K562 (cell line): ENCODE measurements at regions not wholly inside any gene's neighbourhood (a gene's known extent, or its start where the extent isn't known, plus 50 kb on each side); places are given as distances from the start of the nearest gene placed in this dataset.

Experiments
- CBX3 ChIP-seq, 2 experiments: IDR thresholded peaks; 1 replicate in 1 of 2; 2 replicates in 1 of 2; pipeline ENCODE4 v1.6.1; 2012; ENCODE audit warnings: inconsistent platforms in 2 of 2, low read length in 2 of 2, borderline replicate concordance in 1 of 2, control low read depth in 1 of 2
- CREB1 ChIP-seq, 2 experiments: sonication (generic) in 1 of 2; formaldehyde crosslinking in 1 of 2; IDR thresholded peaks; 2 replicates each; pipeline versions ENCODE4 v1.6.1 to v1.8.0; 2012 to 2022; ENCODE audit warnings: inconsistent platforms in 1 of 2, mild to moderate bottlenecking in 1 of 2, missing genetic modification reagents in 1 of 2, moderate library complexity in 1 of 2
- EZH2 ChIP-seq: IDR thresholded peaks from 2 replicates; pipeline ENCODE4 v1.6.1; 2012; ENCODE audit warnings: low read depth, mild to moderate bottlenecking, inconsistent platforms, low read length, borderline replicate concordance
- FOXJ2 ChIP-seq: fragments of 200-800 bp; sonication (Bioruptor generic); IDR thresholded peaks from 2 replicates; pipeline ENCODE4 v1.6.1; 2016; ENCODE audit warnings: missing genetic modification characterization, missing compliant biosample characterization
- PCBP2 ChIP-seq: fragments of 200-400 bp; formaldehyde crosslinking; IDR thresholded peaks from 2 replicates; pipeline ENCODE4 v1.6.1; 2018; ENCODE audit warnings: low read length, low read depth, mild to moderate bottlenecking, moderate library complexity; ENCODE audit not compliant: poor library complexity, severe bottlenecking
- ZNF3 ChIP-seq: fragments of 250-450 bp; sonication (Bioruptor Pico); IDR thresholded peaks from 2 replicates; pipeline ENCODE4 v1.5.0; 2021; ENCODE audit warnings: mild to moderate bottlenecking, moderate library complexity
- TF ChIP-seq, protein P1 (sequence below), 3 experiments: IDR thresholded peaks in 2 of 3; conservative IDR thresholded peaks in 1 of 3; 2 replicates each; pipeline ENCODE4 v1.5.1; 2011 to 2012; ENCODE audit warnings: low read length in 3 of 3, mild to moderate bottlenecking in 3 of 3, control low read depth in 2 of 3, improper control_type of control experiment in 1 of 3, inconsistent platforms in 1 of 3, low read depth in 1 of 3, mixed read lengths in 1 of 3, moderate library complexity in 1 of 3; ENCODE audit not compliant: insufficient read depth in 2 of 3
- TF ChIP-seq, protein P2 (sequence below): sonication (generic); formaldehyde crosslinking; IDR thresholded peaks from 2 replicates; pipeline ENCODE4 v1.8.0; 2022; ENCODE audit warnings: mild to moderate bottlenecking, missing genetic modification reagents
- TF ChIP-seq, protein P3 (sequence below): conservative IDR thresholded peaks from 2 replicates; pipeline ENCODE4 v1.6.1; 2011; ENCODE audit warnings: low read depth, mild to moderate bottlenecking, low read length; ENCODE audit not compliant: control insufficient read depth

DNA sequence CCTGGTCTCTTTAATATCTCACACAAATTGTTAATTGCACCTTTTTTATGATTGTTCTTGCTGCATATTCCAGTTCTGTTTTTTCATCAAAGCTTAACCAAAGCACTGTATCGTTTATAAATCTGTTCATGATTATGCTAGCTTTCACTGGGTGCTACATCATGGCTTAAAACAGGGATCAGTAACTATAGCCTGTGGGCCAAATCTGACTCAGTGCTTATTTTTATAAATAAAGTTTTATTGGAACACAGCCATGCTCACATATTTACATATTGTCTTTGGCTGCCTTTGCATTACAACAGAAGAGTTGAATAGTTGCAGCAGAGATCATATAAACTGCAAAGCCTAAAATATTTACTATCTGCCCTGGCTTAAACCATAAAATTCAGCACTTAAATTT is 183.4 kb upstream of the NRXN3 start:
- TF ChIP-seq, protein P1, sequence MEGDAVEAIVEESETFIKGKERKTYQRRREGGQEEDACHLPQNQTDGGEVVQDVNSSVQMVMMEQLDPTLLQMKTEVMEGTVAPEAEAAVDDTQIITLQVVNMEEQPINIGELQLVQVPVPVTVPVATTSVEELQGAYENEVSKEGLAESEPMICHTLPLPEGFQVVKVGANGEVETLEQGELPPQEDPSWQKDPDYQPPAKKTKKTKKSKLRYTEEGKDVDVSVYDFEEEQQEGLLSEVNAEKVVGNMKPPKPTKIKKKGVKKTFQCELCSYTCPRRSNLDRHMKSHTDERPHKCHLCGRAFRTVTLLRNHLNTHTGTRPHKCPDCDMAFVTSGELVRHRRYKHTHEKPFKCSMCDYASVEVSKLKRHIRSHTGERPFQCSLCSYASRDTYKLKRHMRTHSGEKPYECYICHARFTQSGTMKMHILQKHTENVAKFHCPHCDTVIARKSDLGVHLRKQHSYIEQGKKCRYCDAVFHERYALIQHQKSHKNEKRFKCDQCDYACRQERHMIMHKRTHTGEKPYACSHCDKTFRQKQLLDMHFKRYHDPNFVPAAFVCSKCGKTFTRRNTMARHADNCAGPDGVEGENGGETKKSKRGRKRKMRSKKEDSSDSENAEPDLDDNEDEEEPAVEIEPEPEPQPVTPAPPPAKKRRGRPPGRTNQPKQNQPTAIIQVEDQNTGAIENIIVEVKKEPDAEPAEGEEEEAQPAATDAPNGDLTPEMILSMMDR (IDR thresholded peaks at IDR 0.05 in 2 of 3, conservative IDR thresholded peaks at IDR 0.05 in 1 of 3; ENCODE audit: insufficient read depth in 2 of 3, low read depth in 1 of 3, low read length in 3 of 3): no peak
- TF ChIP-seq, protein P2, sequence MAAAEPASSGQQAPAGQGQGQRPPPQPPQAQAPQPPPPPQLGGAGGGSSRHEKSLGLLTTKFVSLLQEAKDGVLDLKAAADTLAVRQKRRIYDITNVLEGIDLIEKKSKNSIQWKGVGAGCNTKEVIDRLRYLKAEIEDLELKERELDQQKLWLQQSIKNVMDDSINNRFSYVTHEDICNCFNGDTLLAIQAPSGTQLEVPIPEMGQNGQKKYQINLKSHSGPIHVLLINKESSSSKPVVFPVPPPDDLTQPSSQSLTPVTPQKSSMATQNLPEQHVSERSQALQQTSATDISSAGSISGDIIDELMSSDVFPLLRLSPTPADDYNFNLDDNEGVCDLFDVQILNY (CRISPR knock-in tag): no peak
- TF ChIP-seq, protein P3, sequence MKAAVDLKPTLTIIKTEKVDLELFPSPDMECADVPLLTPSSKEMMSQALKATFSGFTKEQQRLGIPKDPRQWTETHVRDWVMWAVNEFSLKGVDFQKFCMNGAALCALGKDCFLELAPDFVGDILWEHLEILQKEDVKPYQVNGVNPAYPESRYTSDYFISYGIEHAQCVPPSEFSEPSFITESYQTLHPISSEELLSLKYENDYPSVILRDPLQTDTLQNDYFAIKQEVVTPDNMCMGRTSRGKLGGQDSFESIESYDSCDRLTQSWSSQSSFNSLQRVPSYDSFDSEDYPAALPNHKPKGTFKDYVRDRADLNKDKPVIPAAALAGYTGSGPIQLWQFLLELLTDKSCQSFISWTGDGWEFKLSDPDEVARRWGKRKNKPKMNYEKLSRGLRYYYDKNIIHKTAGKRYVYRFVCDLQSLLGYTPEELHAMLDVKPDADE: no peak
- TF ChIP-seq FOXJ2 (tag) (no peak), CREB1 (IDR thresholded peaks at IDR 0.05) (no peak), CREB1 (CRISPR knock-in tag; IDR thresholded peaks at IDR 0.05) (no peak), ZNF3 (CRISPR knock-in tag) (no peak), CBX3 (IDR thresholded peaks at IDR 0.05; ENCODE audit: borderline replicate concordance in 1 of 2, low read length in 2 of 2) (no peak), PCBP2 (no peak), EZH2 (no peak)
